Ectodermal cell (in vitro differentiated cells): ENCODE measurements at regions not wholly inside any gene's neighbourhood (a gene's known extent, or its start where the extent isn't known, plus 50 kb on each side); places are given as distances from the start of the nearest gene placed in this dataset.

Source experiments
- H3K27ac ChIP-seq: 2 replicates; pipeline ENCODE4 v1.7.0; 2013; ENCODE audit warnings: mild to moderate bottlenecking, low read depth, low read length; ENCODE audit not compliant: insufficient read depth, poor library complexity, severe bottlenecking
- H3K27me3 ChIP-seq: 2 replicates; pipeline ENCODE4 v1.7.0; 2013; ENCODE audit warnings: mild to moderate bottlenecking, low read length; ENCODE audit not compliant: insufficient read depth, control insufficient read depth, poor library complexity, severe bottlenecking
- H3K36me3 ChIP-seq: one replicate; pipeline ENCODE4 v1.7.0; 2013; ENCODE audit warnings: low read length; ENCODE audit not compliant: control insufficient read depth, insufficient read depth
- H3K4me1 ChIP-seq: one replicate; pipeline ENCODE4 v1.7.0; 2013; ENCODE audit warnings: low read length; ENCODE audit not compliant: control insufficient read depth, insufficient read depth
- H3K4me3 ChIP-seq: 2 replicates; pipeline ENCODE4 v1.7.0; 2013; ENCODE audit warnings: low read depth, low read length, control low read depth; ENCODE audit not compliant: insufficient read depth
- H3K9me3 ChIP-seq: 2 replicates; pipeline ENCODE4 v1.7.0; 2013; ENCODE audit warnings: mild to moderate bottlenecking, low read length, moderate library complexity; ENCODE audit not compliant: control insufficient read depth
- WGBS, 2 experiments: methylation state at CpG; one replicate each; pipeline ENCODE4 v1.1.7; 2013; ENCODE audit warnings: missing lambda C conversion rate in 2 of 2; 5-methylcytosine and 5-hydroxymethylcytosine counted together

- peaks cover under 1% of the 10 kb centered on the region for H3K9me3 ChIP-seq
- no peak overlapping the region for H3K27ac ChIP-seq
- WGBS, 2 experiments, result 97% methylated on average over 3 of the region's 4 CpGs
- H3K27me3 ChIP-seq, result no peaks in the 10 kb centered on the region
- H3K36me3 ChIP-seq, result peaks cover 5% of the 10 kb centered on the region
- no peak overlapping the region for H3K4me3 ChIP-seq
- no peaks in the 10 kb centered on the region for H3K4me1 ChIP-seq
Observed at GRCh38 chr15:81987628-81988027, 58.2 kb downstream of the MEX3B start.

- Histone ChIP-seq H3K27ac (no peak overlapping the region), H3K9me3 (no peaks in the 10 kb centered on the region), H3K4me3 (no peak overlapping the region), H3K4me1 (no peaks in the 10 kb centered on the region), H3K27me3 (no peaks in the 10 kb centered on the region), H3K36me3 (no peaks in the 10 kb centered on the region)
- 89 to 92% methylated on average over 10 of the region's 10 CpGs for WGBS, 2 experiments
Observed at GRCh38 chr15:81983497-81983896, 62.3 kb downstream of the MEX3B start.

GRCh38 chr15:81982808-81983207 lies 63.0 kb downstream of the MEX3B start:
- H3K27ac ChIP-seq, result no peak overlapping the region
- no peaks in the 10 kb centered on the region for H3K36me3 ChIP-seq
- no peaks in the 10 kb centered on the region for H3K27me3 ChIP-seq
- WGBS, 2 experiments, result 94 to 96% methylated on average over 5 of the region's 5 CpGs
- no peaks in the 10 kb centered on the region for H3K4me1 ChIP-seq
- H3K9me3 ChIP-seq, result no peaks in the 10 kb centered on the region
- H3K4me3 ChIP-seq, result no peak overlapping the region

GRCh38 chr15:81981908-81982307 lies 63.9 kb downstream of the MEX3B start:
- no peaks in the 10 kb centered on the region for H3K4me1 ChIP-seq
- 83 to 89% methylated on average over 2 to 3 of the region's 3 CpGs for WGBS, 2 experiments
- H3K27me3 ChIP-seq, result no peaks in the 10 kb centered on the region
- H3K36me3 ChIP-seq, result no peaks in the 10 kb centered on the region
- H3K27ac ChIP-seq, result no peak overlapping the region
- no peaks in the 10 kb centered on the region for H3K9me3 ChIP-seq
- H3K4me3 ChIP-seq, result no peak overlapping the region

GRCh38 chr15:81977464-81977863 lies 68.4 kb downstream of the MEX3B start:
- no peaks in the 10 kb centered on the region for H3K27me3 ChIP-seq
- H3K27ac ChIP-seq, result no peak overlapping the region
- H3K4me1 ChIP-seq, result no peaks in the 10 kb centered on the region
- no peak overlapping the region for H3K4me3 ChIP-seq
- no peaks in the 10 kb centered on the region for H3K9me3 ChIP-seq
- H3K36me3 ChIP-seq, result no peaks in the 10 kb centered on the region
- WGBS, 2 experiments, result 92 to 100% methylated on average over 1 of the region's 1 CpG

GRCh38 chr15:81968691-81969090 lies 77.1 kb downstream of the MEX3B start:
- WGBS, 2 experiments, result 80 to 100% methylated on average over 1 to 2 of the region's 2 CpGs
- H3K4me1 ChIP-seq, result no peaks in the 10 kb centered on the region
- no peak overlapping the region for H3K27ac ChIP-seq
- H3K9me3 ChIP-seq, result no peaks in the 10 kb centered on the region
- no peaks in the 10 kb centered on the region for H3K36me3 ChIP-seq
- no peaks in the 10 kb centered on the region for H3K27me3 ChIP-seq
- H3K4me3 ChIP-seq, result no peak overlapping the region

GRCh38 chr15:81966631-81967030 lies 79.2 kb downstream of the MEX3B start:
- Histone ChIP-seq H3K36me3 (no peaks in the 10 kb centered on the region), H3K27ac (no peak overlapping the region), H3K4me3 (no peak overlapping the region), H3K27me3 (no peaks in the 10 kb centered on the region), H3K4me1 (no peaks in the 10 kb centered on the region), H3K9me3 (no peaks in the 10 kb centered on the region)
- 96 to 98% methylated on average over 3 of the region's 3 CpGs for WGBS, 2 experiments

GRCh38 chr15:81962482-81962881 lies 83.3 kb downstream of the MEX3B start:
- Histone ChIP-seq H3K27me3 (no peaks in the 10 kb centered on the region), H3K9me3 (no peaks in the 10 kb centered on the region), H3K4me3 (no peak overlapping the region), H3K4me1 (no peaks in the 10 kb centered on the region), H3K36me3 (no peaks in the 10 kb centered on the region), H3K27ac (no peak overlapping the region)

- H3K9me3 ChIP-seq, result no peaks in the 10 kb centered on the region
- no peak overlapping the region for H3K4me3 ChIP-seq
- H3K4me1 ChIP-seq, result no peaks in the 10 kb centered on the region
- H3K27me3 ChIP-seq, result no peaks in the 10 kb centered on the region
- 92 to 93% methylated on average over 3 of the region's 3 CpGs for WGBS, 2 experiments
- H3K36me3 ChIP-seq, result no peaks in the 10 kb centered on the region
- H3K27ac ChIP-seq, result no peak overlapping the region
Observed at GRCh38 chr15:81959196-81959595, 86.6 kb downstream of the MEX3B start.

GRCh38 chr15:81957698-81958097 lies 88.1 kb downstream of the MEX3B start:
- no peaks in the 10 kb centered on the region for H3K9me3 ChIP-seq
- no peaks in the 10 kb centered on the region for H3K27me3 ChIP-seq
- H3K36me3 ChIP-seq, result no peaks in the 10 kb centered on the region
- no peaks in the 10 kb centered on the region for H3K4me1 ChIP-seq
- H3K4me3 ChIP-seq, result no peak overlapping the region
- H3K27ac ChIP-seq, result no peak overlapping the region
- 94% methylated on average over 4 of the region's 4 CpGs for WGBS, 2 experiments

- no peaks in the 10 kb centered on the region for H3K9me3 ChIP-seq
- no peak overlapping the region for H3K27ac ChIP-seq
- H3K4me3 ChIP-seq, result no peak overlapping the region
- no peaks in the 10 kb centered on the region for H3K4me1 ChIP-seq
- no peaks in the 10 kb centered on the region for H3K36me3 ChIP-seq
- H3K27me3 ChIP-seq, result no peaks in the 10 kb centered on the region
- 80 to 87% methylated on average over 6 of the region's 6 CpGs for WGBS, 2 experiments
Observed at GRCh38 chr15:81955382-81956062, 90.3 kb downstream of the MEX3B start.
